Upper lobe of left lung (tissue), 6 donors: ENCODE measurements at regions not wholly inside any gene's neighbourhood (a gene's known extent, or its start where the extent isn't known, plus 50 kb on each side); places are given as distances from the start of the nearest gene placed in this dataset.
"Not testable (repeated sequence)": the region's sequence is repeated elsewhere in the genome, so short reads cannot be mapped to it uniquely, and the experiment has no call there.

Source experiments
- ATAC-seq, 2 donors: fragments of 200-7000 bp; cut with Tn5 transposase; one replicate each; pipeline ENCODE4 v1.9.1; 2022; ENCODE audit warnings: mild to moderate bottlenecking in 2 of 2, moderate library complexity in 2 of 2; ENCODE audit not compliant: low FRiP score in 2 of 2
- DNase-seq, 2 donors: peaks; one replicate each; pipeline ENCODE4 v3.0.0-alpha.2; 2019 to 2020
- H3K27ac ChIP-seq, 4 donors: fragments of 200-600 bp; sonication (generic); one replicate each; pipeline ENCODE4 v1.5.1; 2016 to 2019
- H3K27me3 ChIP-seq, 4 donors: fragments of 200-600 bp; sonication (generic); one replicate each; pipeline ENCODE4 v1.5.1; 2017 to 2019
- H3K36me3 ChIP-seq, 4 donors: fragments of 200-600 bp; sonication (generic); one replicate each; pipeline ENCODE4 v1.5.1; 2016 to 2019
- H3K4me1 ChIP-seq, 4 donors: fragments of 200-600 bp; sonication (generic); one replicate each; pipeline ENCODE4 v1.5.1; 2018 to 2019
- H3K4me3 ChIP-seq, 4 donors: fragments of 200-600 bp; sonication (generic); one replicate each; pipeline ENCODE4 v1.5.1; 2017 to 2019; ENCODE audit warnings: mild to moderate bottlenecking in 2 of 4, moderate library complexity in 1 of 4
- H3K9me3 ChIP-seq, 4 donors: fragments of 200-600 bp; sonication (generic); one replicate each; pipeline ENCODE4 v1.5.1; 2018 to 2019
- CTCF ChIP-seq, 6 experiments: fragments of 450-650 bp in 4 of 6; fragments of 200-600 bp in 2 of 6; sonication (generic) in 2 of 6; IDR thresholded peaks; one replicate each; pipeline ENCODE4 v1.5.1; 2016 to 2019; ENCODE audit warnings: antibody characterized with exemption in 6 of 6
- EP300 ChIP-seq, 4 donors: sonication (generic); formaldehyde crosslinking; IDR thresholded peaks; one replicate each; pipeline ENCODE4 v1.5.1; 2017; ENCODE audit warnings: antibody characterized with exemption in 4 of 4, control low read depth in 2 of 4
- POLR2A ChIP-seq, 4 donors: fragments of 450-650 bp; IDR thresholded peaks; one replicate each; pipeline ENCODE4 v1.5.1; 2016 to 2017; ENCODE audit warnings: antibody characterized with exemption in 4 of 4, mild to moderate bottlenecking in 2 of 4
- POLR2AphosphoS5 ChIP-seq, 2 donors: sonication (generic); formaldehyde crosslinking; IDR thresholded peaks; one replicate each; pipeline ENCODE4 v1.5.1; 2017; ENCODE audit warnings: antibody characterized with exemption in 2 of 2
- WGBS, 2 donors: methylation state at CpG; one replicate each; pipeline ENCODE4 v1.1.5; 2017 to 2018; 5-methylcytosine and 5-hydroxymethylcytosine counted together
- donor health status: DM: no; HTN: no; CAD: no; lungs with moderate emphysema.
- donor health status: DM: no; HTN: yes; CAD: no; lungs with severe emphysema.

GRCh38 chr10:60473557-60473956 lies 83.9 kb upstream of the ANK3 start:
- TF ChIP-seq EP300 (IDR thresholded peaks at IDR 0.05) = no peak
- no peak for TF ChIP-seq POLR2A (IDR thresholded peaks at IDR 0.05)
- no peak for TF ChIP-seq CTCF (IDR thresholded peaks at IDR 0.05)
- TF ChIP-seq POLR2AphosphoS5 (IDR thresholded peaks at IDR 0.05) = no peak
- Histone ChIP-seq H3K27ac (no peak overlapping the region), H3K4me1 (no peaks in the 10 kb centered on the region), H3K9me3 (no peaks in the 10 kb centered on the region), H3K4me3 (no peak overlapping the region), H3K27me3 (no peaks in the 10 kb centered on the region), H3K36me3 (no peaks in the 10 kb centered on the region)
- WGBS, 2 donors = 89 to 91% methylated on average over 2 of the region's 2 CpGs
- ATAC-seq = no peak
- DNase-seq = no peak

GRCh38 chr10:60470091-60470490 lies 80.4 kb upstream of the ANK3 start:
- no peak for TF ChIP-seq POLR2AphosphoS5 (IDR thresholded peaks at IDR 0.05)
- no peak for TF ChIP-seq EP300 (IDR thresholded peaks at IDR 0.05)
- WGBS, 2 donors = 93 to 97% methylated on average over 5 of the region's 5 CpGs
- ATAC-seq = no peak

GRCh38 chr10:60469147-60469546 lies 79.5 kb upstream of the ANK3 start:
- H3K4me3 ChIP-seq, H3K36me3 ChIP-seq, H3K27ac ChIP-seq, H3K27me3 ChIP-seq, ATAC-seq, DNase-seq, H3K9me3 ChIP-seq, H3K4me1 ChIP-seq: not testable (repeated sequence)

More at GRCh38 chr10:60470091-60470490, 80.4 kb upstream of the ANK3 start:
- no peak for DNase-seq
- Histone ChIP-seq H3K27me3 (no peaks in the 10 kb centered on the region), H3K27ac (no peak overlapping the region), H3K36me3 (no peaks in the 10 kb centered on the region), H3K4me3 (no peak overlapping the region), H3K4me1 (no peaks in the 10 kb centered on the region), H3K9me3 (no peaks in the 10 kb centered on the region)

GRCh38 chr10:60467202-60467546 lies 77.5 kb upstream of the ANK3 start:
- Histone ChIP-seq H3K4me3 (no peak overlapping the region), H3K27ac (no peak overlapping the region), H3K36me3 (no peaks in the 10 kb centered on the region), H3K27me3 (no peaks in the 10 kb centered on the region), H3K4me1 (no peaks in the 10 kb centered on the region), H3K9me3 (no peaks in the 10 kb centered on the region)
- no peak for TF ChIP-seq CTCF (IDR thresholded peaks at IDR 0.05)
- 83% methylated on average over 3 of the region's 3 CpGs for WGBS, 2 donors
- no peak for ATAC-seq
- DNase-seq = no peak

- DNase-seq (no peak), ATAC-seq (no peak)
These were observed 76.9 kb upstream of the ANK3 start for GRCh38 chr10:60466267-60467201.

More at GRCh38 chr10:60466267-60467201, 76.9 kb upstream of the ANK3 start:
- Histone ChIP-seq H3K4me3 (no peak overlapping the region), H3K27me3 (no peaks in the 10 kb centered on the region), H3K36me3 (no peaks in the 10 kb centered on the region), H3K9me3 (no peaks in the 10 kb centered on the region), H3K4me1 (no peaks in the 10 kb centered on the region), H3K27ac (no peak overlapping the region)
- WGBS, 2 donors = 90 to 91% methylated on average over 4 of the region's 4 CpGs
- TF ChIP-seq EP300 (IDR thresholded peaks at IDR 0.05) (no peak), POLR2A (IDR thresholded peaks at IDR 0.05) (no peak), POLR2AphosphoS5 (IDR thresholded peaks at IDR 0.05) (no peak), CTCF (IDR thresholded peaks at IDR 0.05) (no peak)
